Caco-2 (cell line): ENCODE measurements at regions not wholly inside any gene's neighbourhood (a gene's known extent, or its start where the extent isn't known, plus 50 kb on each side); places are given as distances from the start of the nearest gene placed in this dataset.

Experiments used
- BruUV-seq: library from RNA; stranded (reverse); fragments of 400-500 nt; replicated peaks from 2 replicates; lab custom pipeline; 2021; lab: Mats Ljungman, UMichigan
- CTCF ChIA-PET: fragments of 300-600 bp; sonication (Branson Sonifier 250); formaldehyde crosslinking; loops from one replicate; lab custom pipeline; 2022; ENCODE audit warnings: antibody characterized with exemption; lab: Charles Lee
- POLR2A ChIA-PET: fragments of 300-600 bp; sonication (Branson Sonifier 250); formaldehyde crosslinking; loops from one replicate; lab custom pipeline; 2022; ENCODE audit warnings: antibody characterized with exemption; lab: Charles Lee
- DNase-seq, 2 experiments: peaks; one replicate each; pipeline versions ENCODE4 v3.0.0 to v3.0.0-alpha.2; 2020 to 2022
- H3K27me3 ChIP-seq: replicated peaks from 2 replicates; pipeline ENCODE4 v1.6.0; 2011; ENCODE audit warnings: low read length; ENCODE audit not compliant: control insufficient read depth, insufficient read depth
- H3K36me3 ChIP-seq: 2 replicates; pipeline ENCODE4 v1.5.1; 2011; ENCODE audit warnings: low read length; ENCODE audit not compliant: control insufficient read depth, insufficient read depth
- H3K4me1 ChIP-seq: fragments of 250-450 bp; sonication (Bioruptor Pico); 2 replicates; pipeline ENCODE4 v1.5.1; 2020; ENCODE audit warnings: mild to moderate bottlenecking
- H3K4me3 ChIP-seq: 2 replicates; pipeline ENCODE4 v1.5.1; 2011; ENCODE audit warnings: low read depth, mild to moderate bottlenecking, control low read depth, low read length
- H3K9me3 ChIP-seq: fragments of 250-450 bp; sonication (Bioruptor Pico); 2 replicates; pipeline ENCODE4 v1.5.1; 2020; ENCODE audit warnings: mild to moderate bottlenecking, moderate library complexity
- H3K27ac Mint-ChIP-seq: one replicate; pipeline ENCODE4 v1.8.0; 2022; ENCODE audit warnings: mixed read lengths; ENCODE audit not compliant: unreplicated experiment
- H3K27me3 Mint-ChIP-seq: one replicate; pipeline ENCODE4 v1.8.0; 2022; ENCODE audit warnings: mixed read lengths; ENCODE audit not compliant: insufficient read depth, unreplicated experiment
- H3K36me3 Mint-ChIP-seq: one replicate; pipeline ENCODE4 v1.8.0; 2022; ENCODE audit warnings: mild to moderate bottlenecking, mixed read lengths; ENCODE audit not compliant: insufficient read depth, unreplicated experiment
- H3K4me1 Mint-ChIP-seq: one replicate; pipeline ENCODE4 v1.8.0; 2022; ENCODE audit warnings: low read depth, mixed read lengths; ENCODE audit not compliant: unreplicated experiment
- H3K4me3 Mint-ChIP-seq: one replicate; pipeline ENCODE4 v1.8.0; 2022; ENCODE audit warnings: mild to moderate bottlenecking, moderate library complexity, mixed read lengths; ENCODE audit not compliant: unreplicated experiment
- H3K9me3 Mint-ChIP-seq: one replicate; pipeline ENCODE4 v1.8.0; 2022; ENCODE audit warnings: mixed read lengths; ENCODE audit not compliant: unreplicated experiment
- CTCF ChIP-seq, 2 experiments: fragments of 200-600 bp in 1 of 2; IDR thresholded peaks; 1 replicate in 1 of 2; 2 replicates in 1 of 2; pipeline versions ENCODE4 v1.5.1 to v1.8.0; 2011 to 2022; ENCODE audit warnings: antibody characterized with exemption in 1 of 2, control low read depth in 1 of 2, inconsistent platforms in 1 of 2, low read depth in 1 of 2, low read length in 1 of 2, mild to moderate bottlenecking in 1 of 2, moderate library complexity in 1 of 2; ENCODE audit not compliant: insufficient read depth in 1 of 2, severe bottlenecking in 1 of 2, unreplicated experiment in 1 of 2
- intact Hi-C: fragments of 100-400 bp; cut with micrococcal nuclease; formaldehyde crosslinking; loops from one replicate; pipeline ENCODE4 v1.10.0; 2022; ENCODE audit not compliant: unreplicated experiment

GRCh38 chr17:77856551-77857305 lies 101.8 kb upstream of the TNRC6C start:
- intact Hi-C loops, result no loop called here
- no peaks in the 10 kb centered on the region for H3K36me3 Mint-ChIP-seq
- CTCF ChIA-PET, result no interaction called here
- Histone ChIP-seq H3K36me3 (no peaks in the 10 kb centered on the region), H3K4me3 (no peak overlapping the region), H3K27me3 (no peaks in the 10 kb centered on the region; the same call in 1 of the 2 replicates), H3K9me3 (no peaks in the 10 kb centered on the region), H3K4me1 (peaks cover 6% of the 10 kb centered on the region; the same call in 1 of the 2 replicates)
- H3K4me3 Mint-ChIP-seq, result no peak overlapping the region
- no peak for TF ChIP-seq CTCF (IDR thresholded peaks at IDR 0.05; ENCODE audit: insufficient read depth in 1 of 2, low read depth in 1 of 2, low read length in 1 of 2, severe bottlenecking in 1 of 2, unreplicated experiment in 1 of 2)
- DNase-seq, result no peak
- H3K27me3 Mint-ChIP-seq, result peaks cover 7% of the 10 kb centered on the region
- H3K9me3 Mint-ChIP-seq, result no peaks in the 10 kb centered on the region
- BruUV-seq, result no TSS peak
- no peak overlapping the region for H3K27ac Mint-ChIP-seq
- POLR2A ChIA-PET, result no interaction called here
- H3K4me1 Mint-ChIP-seq, result no peaks in the 10 kb centered on the region

- Histone ChIP-seq H3K36me3 (no peaks in the 10 kb centered on the region), H3K4me1 (peaks cover 6% of the 10 kb centered on the region; the same call in 1 of the 2 replicates), H3K27me3 (no peaks in the 10 kb centered on the region; the same call in 1 of the 2 replicates), H3K9me3 (no peaks in the 10 kb centered on the region), H3K4me3 (no peak overlapping the region)
- no peak for TF ChIP-seq CTCF (IDR thresholded peaks at IDR 0.05; ENCODE audit: insufficient read depth in 1 of 2, low read depth in 1 of 2, low read length in 1 of 2, severe bottlenecking in 1 of 2, unreplicated experiment in 1 of 2)
- H3K36me3 Mint-ChIP-seq, result no peaks in the 10 kb centered on the region
- no peaks in the 10 kb centered on the region for H3K4me1 Mint-ChIP-seq
- peaks cover 7% of the 10 kb centered on the region for H3K27me3 Mint-ChIP-seq
- DNase-seq, result no peak
- POLR2A ChIA-PET, result no interaction called here
- H3K9me3 Mint-ChIP-seq, result no peaks in the 10 kb centered on the region
- no peak overlapping the region for H3K4me3 Mint-ChIP-seq
- CTCF ChIA-PET, result no interaction called here
- intact Hi-C loops, result no loop called here
- H3K27ac Mint-ChIP-seq, result no peak overlapping the region
- BruUV-seq, result no TSS peak
Observed at GRCh38 chr17:77857306-77857555, 101.3 kb upstream of the TNRC6C start.

- H3K27ac Mint-ChIP-seq, result no peak overlapping the region
- H3K9me3 Mint-ChIP-seq, result no peaks in the 10 kb centered on the region
- Histone ChIP-seq H3K9me3 (no peaks in the 10 kb centered on the region), H3K4me3 (no peak overlapping the region), H3K4me1 (peaks cover 6% of the 10 kb centered on the region; the same call in 1 of the 2 replicates), H3K36me3 (no peaks in the 10 kb centered on the region), H3K27me3 (no peaks in the 10 kb centered on the region; the same call in 1 of the 2 replicates)
- no peak for TF ChIP-seq CTCF (IDR thresholded peaks at IDR 0.05; ENCODE audit: insufficient read depth in 1 of 2, low read depth in 1 of 2, low read length in 1 of 2, severe bottlenecking in 1 of 2, unreplicated experiment in 1 of 2)
- no peaks in the 10 kb centered on the region for H3K36me3 Mint-ChIP-seq
- H3K4me1 Mint-ChIP-seq, result no peaks in the 10 kb centered on the region
- CTCF ChIA-PET, result no interaction called here
- POLR2A ChIA-PET, result no interaction called here
- H3K4me3 Mint-ChIP-seq, result no peak overlapping the region
- intact Hi-C loops, result no loop called here
- H3K27me3 Mint-ChIP-seq, result peaks cover 7% of the 10 kb centered on the region
- DNase-seq, result no peak
- BruUV-seq, result no TSS peak
Observed at GRCh38 chr17:77857613-77858012, 100.9 kb upstream of the TNRC6C start.
